ENCODE measurements at regions not wholly inside any gene's neighbourhood (a gene's known extent, or its start where the extent isn't known, plus 50 kb on each side); places are given as distances from the start of the nearest gene placed in this dataset.

DNA sequence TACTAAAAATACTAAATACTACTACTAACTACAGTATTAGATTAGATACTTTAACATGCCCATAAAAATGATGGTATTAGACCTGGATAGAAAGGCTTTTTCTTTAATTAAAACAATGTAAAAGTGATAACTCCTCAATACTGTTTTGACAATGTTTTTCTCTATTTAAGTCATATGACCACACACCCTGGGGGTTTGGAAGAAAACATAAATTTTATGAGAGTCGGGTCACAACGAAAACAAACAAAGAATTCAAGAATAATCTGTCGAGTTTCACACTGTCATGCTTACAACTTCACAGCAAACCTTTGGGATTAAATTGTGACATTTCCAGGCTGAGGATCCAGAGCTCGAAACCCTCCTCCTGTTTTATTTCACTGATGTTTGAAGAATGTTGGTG, 107.4 kb upstream of the SOX4 start:
- no peak for DNase-seq

- DNase-seq: no peak
Measured at GRCh38 chr6:21489826-21490225, 103.7 kb upstream of the SOX4 start.

GRCh38 chr6:21491955-21492354, 101.6 kb upstream of the SOX4 start:
- DNase-seq: no peak

DNA sequence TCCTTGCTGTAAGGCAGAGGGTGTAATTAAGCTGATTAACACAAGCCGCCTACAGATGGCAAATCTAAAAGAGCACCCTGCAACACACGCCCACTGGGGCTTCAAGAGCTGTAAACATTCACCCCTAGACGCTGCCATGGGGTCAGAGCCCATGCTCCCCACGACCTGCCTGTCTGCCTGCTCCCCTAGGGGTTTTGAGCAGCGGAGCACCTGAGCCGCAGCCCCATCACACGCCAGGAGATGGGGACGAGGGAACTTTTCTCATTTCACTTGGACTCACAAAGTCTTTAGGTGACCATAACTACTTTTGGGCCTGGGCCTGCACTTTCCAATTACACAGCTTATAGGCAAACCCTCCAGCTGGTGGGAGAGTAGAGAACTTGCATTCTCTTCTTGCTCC, 99.0 kb upstream of the SOX4 start:
- DNase-seq: no peak

- DNase-seq: no peak
Measured at GRCh38 chr6:21496196-21496595, 97.4 kb upstream of the SOX4 start.

DNA sequence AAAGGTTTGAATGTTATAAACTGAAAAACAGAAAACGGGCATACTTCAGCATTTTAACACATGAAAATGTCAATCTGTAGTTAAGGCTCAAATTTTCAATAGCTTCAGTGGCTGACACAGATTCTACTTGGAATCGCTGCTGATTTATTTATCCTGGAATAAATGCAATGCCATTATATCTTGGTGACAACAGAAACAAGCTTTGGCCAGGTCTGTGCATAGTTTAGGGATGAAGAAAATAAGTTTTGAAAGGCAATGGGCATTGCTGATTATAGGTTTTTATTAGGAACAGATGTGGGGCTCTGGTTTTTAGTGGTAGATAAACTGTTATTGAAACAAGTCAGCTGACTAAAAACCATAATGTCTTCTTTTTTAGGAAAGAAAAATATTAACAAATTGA, 96.8 kb upstream of the SOX4 start:
- DNase-seq: no peak

GRCh38 chr6:21500314-21501020, 93.1 kb upstream of the SOX4 start:
- no peak for DNase-seq

- DNase-seq: peak; percentile 95
Measured at GRCh38 chr6:21501021-21501354, 92.6 kb upstream of the SOX4 start.

DNA sequence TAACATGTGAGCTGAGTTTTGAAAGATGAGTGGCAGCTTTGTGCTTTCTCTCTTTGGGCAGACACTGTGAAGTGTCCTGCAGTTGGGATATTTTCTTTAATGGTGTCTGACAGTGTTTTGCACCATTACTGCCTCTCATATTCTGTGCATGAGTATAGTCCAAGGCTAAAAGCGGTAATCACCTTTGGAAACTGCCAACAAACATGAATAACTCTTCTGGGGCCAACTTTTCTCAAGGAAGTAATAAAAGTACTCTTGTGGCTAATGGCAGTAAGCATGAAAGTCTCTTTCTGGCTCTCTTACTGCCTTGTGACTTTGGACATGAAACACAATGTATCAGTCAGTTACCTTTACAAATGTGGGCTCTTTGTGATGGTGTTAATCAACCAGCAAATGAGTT, 91.7 kb upstream of the SOX4 start:
- DNase-seq: no peak

GRCh38 chr6:21502682-21503081, 90.9 kb upstream of the SOX4 start:
- no peak for DNase-seq

GRCh38 chr6:21504790-21505189, 88.8 kb upstream of the SOX4 start:
- no peak for DNase-seq

- no peak for DNase-seq
Measured at GRCh38 chr6:21505574-21505990, 88.0 kb upstream of the SOX4 start.

DNA sequence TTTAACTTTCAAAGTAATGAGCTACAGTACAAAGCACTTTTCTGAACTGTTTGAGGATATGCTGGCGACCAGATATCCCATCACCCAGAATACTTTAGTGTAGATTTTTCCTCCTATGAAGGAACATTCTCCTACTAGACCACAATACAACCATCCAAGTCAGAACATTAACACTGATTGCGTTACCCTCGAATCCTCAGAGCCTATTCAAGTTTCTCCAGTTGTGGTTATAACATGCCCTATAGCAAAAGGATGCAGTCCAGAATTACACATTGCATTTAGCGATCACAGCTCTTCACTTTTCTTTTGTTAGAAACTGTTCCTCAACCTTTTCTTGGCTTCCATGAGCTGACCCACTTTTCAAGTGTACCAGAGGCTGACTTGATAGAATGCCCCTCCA, 87.4 kb upstream of the SOX4 start:
- no peak for DNase-seq

DNA sequence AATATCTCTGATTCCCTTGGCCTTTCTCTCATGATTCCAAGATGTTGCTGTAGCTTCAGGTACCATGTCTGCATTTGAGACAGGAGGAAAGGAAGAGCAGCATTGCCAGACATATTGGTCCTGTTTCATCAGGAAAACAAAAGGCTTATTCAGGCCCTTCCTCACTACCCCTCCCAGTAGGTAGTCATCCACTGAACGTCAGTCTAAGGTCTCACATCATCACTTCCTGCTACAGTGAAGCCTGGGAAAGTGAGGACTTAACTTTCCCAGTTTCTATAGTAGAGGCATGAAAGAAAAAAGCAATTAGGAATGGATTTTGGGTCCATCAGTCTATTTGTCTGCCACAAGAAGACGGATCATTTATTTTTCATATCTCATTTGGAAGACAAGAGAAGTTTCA, 85.7 kb upstream of the SOX4 start:
- no peak for DNase-seq

DNA sequence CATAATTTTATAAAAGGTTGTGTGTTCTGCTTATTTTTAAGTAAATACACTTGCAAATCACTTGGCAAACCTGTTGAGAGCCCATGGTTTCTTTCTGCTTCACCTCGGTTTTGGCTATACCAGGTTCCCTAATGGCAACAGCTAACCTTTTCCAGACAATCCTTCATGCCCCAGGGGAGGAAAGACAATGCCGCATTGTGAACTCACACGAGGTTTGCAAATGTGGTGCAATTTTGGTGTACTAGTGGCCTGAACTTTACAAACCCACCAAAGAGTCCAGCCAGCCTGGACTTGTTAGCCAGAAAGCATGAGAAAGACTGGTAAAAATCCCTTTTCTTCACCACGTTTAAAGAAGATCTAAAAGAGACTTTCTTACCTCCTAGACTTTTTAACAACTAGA, 84.8 kb upstream of the SOX4 start:
- no peak for DNase-seq

GRCh38 chr6:21511891-21512550, 81.5 kb upstream of the SOX4 start:
- no peak for DNase-seq

- DNase-seq: no peak
Measured at GRCh38 chr6:21514288-21514687, 79.3 kb upstream of the SOX4 start.

GRCh38 chr6:21518317-21518716, 75.2 kb upstream of the SOX4 start:
- DNase-seq: no peak

DNA sequence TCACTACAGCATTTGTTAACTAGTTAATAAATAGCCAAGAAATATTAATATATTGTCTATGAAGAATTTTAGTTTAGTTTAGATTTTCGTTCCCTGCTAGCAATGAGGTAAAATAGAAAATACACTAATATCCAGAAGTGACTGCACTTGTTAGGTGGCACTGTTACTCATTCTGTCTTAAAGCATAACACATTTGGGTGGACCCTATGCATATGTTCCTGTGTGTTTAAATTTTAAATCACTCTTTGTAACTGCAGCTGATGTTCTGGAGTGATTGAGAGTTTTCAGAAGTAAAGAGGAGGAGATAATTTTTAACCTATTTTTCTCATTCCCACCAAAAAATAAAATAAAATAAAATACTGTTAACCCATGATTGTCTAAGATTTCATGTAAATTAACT, 73.9 kb upstream of the SOX4 start:
- no peak for DNase-seq

DNA sequence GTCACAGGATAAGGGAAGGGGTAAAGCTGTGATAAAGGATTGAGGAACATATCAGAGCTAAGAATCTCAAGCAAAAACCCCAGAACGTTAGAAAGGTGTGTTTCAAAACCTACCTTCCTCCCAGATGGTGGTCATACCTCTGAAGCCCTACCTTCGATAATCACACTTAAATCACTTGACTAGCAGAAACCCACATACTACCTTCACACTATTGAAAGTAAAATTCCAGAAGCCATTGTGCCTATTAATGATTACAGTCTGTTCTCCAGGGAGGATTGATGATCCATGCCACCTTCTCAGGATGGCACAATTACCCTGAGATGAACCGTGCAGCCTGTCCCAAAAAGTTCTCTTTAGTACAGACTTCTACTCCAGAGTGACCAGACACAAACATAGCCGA, 72.3 kb upstream of the SOX4 start:
- no peak for DNase-seq

GRCh38 chr6:21522143-21522747, 71.3 kb upstream of the SOX4 start:
- DNase-seq: no peak

GRCh38 chr6:21522797-21523456, 70.6 kb upstream of the SOX4 start:
- DNase-seq: peak; percentile 52

DNA sequence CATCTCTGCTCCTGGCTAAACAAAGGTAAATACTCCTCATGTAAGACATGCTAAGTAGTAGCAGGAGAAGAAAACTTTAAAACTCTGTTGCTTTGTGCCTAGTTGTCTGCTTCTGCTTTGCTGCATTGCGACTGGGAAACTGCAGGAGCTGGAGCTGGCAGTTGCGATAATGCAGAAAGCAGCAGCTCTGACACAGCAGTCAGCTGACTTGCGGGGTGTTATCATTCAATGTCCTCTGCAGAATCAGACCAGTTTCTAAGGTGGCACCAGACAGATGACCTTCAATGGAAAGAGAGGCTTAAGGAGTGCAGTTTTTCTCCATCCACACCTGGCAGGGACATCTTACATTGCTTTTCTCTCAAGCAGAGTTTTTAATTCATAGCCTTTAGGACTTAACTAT, 69.9 kb upstream of the SOX4 start:
- DNase-seq: no peak

DNA sequence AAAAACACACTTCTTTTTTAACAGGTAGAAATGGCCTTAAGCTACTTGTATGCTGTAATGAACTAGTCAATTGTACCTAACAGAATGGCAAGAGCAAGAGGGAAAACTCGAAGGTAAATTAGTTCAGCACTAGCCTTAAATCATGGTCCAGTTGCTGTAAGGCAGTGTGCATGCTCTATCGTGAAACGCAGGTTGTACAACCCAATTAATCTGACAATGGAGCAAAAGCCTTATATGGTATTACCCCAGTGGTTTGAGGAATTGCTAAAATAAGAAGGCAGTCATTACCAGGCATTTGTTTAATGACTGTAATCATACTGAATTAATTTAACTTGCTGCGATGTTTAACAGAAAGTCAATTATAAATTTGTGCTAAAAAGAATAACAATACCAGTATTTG, 69.3 kb upstream of the SOX4 start:
- peak; percentile 57 for DNase-seq

Data from NCI-H2081 treated with DMSO at 0.1 percent for 48 hours (cell line).